T-helper 1 cell treated with Interleukin-12 subunit alpha and Interleukin-12 subunit beta and Interleukin-4 antibody, amounts not matched to agents 30 ng/mL and 1 ng/mL, for 36 hours (primary cell): ENCODE measurements at regions not wholly inside any gene's neighbourhood (a gene's known extent, or its start where the extent isn't known, plus 50 kb on each side); places are given as distances from the start of the nearest gene placed in this dataset.

Source experiments
- intact Hi-C: fragments of 100-400 bp; cut with micrococcal nuclease; formaldehyde crosslinking; loops from one replicate; pipeline ENCODE4 v1.15.1; 2024

DNA sequence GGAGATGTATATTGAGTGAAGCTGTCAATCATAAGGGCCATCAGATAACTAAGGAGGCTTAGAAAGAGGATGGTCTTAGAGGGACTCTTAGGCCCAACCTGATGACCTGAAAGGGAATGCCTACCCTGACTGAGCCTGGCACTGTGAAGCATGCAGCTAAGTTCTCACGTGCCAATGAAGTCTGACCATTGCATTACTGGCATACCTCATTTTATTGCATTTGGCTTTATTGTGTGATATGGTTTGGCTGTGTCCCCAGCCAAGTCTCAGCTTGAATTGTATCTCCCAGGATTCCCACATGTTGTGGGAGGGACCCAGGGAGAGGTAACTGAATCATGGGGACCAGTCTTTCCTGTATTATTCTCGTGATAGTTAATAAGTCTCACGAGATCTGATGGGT is 421.6 kb upstream of the SGCD start:
- intact Hi-C loops: no loop called here

DNA sequence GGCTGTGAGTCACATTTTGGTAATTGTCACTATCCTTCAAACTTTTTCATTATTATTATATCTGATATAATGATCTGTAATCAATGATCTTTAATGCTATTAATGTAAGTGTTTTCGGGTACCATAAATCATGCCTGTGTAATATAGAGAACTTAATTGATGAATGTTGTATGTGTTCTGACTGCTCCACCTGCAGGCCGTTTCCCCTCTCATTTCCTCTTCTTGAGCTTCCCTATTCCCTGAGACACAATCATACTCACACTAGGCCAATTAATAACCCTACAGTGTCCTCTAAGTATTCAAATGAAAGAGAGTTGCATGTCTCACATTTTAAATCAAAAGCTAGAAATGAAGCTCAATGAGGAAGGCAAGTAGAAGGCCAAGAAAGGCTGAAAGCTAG is 420.9 kb upstream of the SGCD start:
- intact Hi-C loops: no loop called here

DNA sequence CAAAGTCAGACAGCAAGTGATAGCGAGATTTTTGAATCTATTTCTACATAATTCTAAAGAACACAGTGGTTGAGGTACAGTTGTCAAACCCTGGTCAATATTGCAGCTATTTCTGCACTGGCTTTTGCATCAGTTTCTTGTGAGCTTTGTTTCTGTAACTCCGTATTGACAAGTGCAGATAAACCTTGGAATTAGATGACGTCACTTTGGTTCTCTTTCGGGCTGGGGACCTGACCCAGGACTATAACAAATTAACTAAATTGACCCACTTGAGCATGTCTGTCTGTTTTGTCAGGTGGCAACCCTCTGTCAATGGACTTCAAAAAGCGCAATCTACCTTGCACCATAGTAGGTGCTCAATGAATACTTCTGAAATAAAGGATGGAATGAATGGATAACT is 418.4 kb upstream of the SGCD start:
- intact Hi-C loops: no loop called here

DNA sequence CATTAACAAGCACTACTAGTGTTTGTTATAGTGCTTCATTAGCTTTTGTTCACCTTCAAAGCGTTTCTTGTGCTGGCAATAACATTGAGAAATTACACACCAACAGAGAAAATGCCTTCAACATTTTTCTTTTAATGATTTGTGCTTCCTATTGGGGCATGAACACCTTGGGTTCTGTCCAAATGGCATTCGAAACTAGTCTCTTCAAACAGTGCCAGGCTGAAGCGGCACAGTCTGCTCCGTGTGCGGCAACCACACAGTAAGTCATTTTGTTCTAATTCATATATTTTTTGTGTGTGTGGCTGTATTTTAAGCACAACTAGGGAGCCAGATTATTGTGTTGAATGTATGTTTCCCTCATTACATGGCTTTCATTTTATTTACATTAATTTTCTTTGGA is 414.7 kb upstream of the SGCD start:
- intact Hi-C loops: no loop called here

DNA sequence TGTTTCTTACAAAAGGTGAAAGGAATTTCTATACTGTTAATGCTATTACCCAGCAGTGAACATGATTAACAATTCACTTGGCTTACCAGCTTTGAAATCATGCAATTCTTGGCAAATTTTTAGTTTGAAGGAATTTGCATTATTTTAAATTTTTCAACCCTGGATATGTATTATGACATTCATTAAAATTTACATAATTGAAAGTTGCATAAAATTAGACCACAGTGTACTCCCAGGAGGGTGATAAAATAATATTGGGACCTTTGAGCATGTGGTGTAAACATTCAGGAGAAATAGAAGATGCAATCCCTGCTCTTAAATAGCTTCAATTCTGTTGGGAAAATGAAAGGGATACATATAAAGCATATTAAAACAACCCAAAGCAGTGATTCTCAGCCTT is 412.2 kb upstream of the SGCD start:
- intact Hi-C loops: no loop called here

DNA sequence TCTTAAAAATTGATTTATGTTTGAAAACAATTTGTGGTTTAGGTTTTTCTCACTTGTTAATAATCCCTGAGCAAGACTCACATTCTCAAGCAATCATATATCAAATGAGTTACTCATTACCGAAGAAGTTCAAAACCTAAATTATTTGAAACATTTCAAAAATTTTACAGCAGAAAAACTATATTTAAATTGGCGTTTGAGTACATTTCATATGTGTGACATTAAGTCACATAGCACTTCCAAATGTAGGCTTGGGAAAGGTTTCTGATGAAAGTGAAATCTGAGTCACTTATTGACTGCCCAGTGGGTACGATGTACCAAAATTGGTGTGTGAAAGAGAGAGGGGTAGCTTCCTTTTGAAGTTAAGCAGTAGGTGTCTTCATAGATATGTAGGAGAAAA is 411.4 kb upstream of the SGCD start:
- intact Hi-C loops: no loop called here

DNA sequence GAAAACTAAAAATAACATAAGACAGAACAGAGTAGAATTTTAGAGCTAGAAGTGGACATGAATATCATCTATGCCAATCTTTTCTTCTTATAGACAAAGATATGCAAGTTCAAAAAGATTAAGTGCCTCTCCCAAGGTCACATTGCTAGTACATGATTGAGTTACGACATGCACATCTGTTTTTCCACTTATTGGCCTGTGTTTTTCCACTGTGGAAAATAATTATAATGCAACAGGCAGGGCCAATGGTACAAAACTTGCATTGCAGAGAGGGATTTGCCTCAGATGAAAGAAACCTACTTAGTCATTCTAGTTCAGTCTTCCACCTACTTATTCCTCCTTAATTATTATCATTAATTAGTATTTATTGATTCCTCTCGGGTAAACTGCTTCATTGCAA is 407.8 kb upstream of the SGCD start:
- intact Hi-C loops: no loop called here

DNA sequence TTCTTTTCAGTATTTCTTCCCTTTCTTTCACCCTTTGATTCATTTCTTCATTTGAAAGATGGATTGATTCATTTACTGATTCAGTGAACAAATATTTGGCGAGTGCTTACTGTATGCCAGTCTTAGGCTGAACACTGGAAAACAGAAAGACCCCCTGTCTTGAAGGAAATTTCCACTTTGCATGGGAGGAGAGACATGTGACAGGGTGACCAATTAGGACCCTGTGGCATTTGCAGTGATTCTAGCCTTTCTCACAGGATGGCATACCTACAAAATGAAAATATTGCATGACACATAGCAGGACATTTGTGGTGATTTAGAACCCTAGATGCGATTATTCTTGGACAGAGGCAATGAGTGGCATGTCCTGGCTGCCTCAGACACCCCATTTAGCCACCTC is 407.2 kb upstream of the SGCD start:
- intact Hi-C loops: no loop called here

DNA sequence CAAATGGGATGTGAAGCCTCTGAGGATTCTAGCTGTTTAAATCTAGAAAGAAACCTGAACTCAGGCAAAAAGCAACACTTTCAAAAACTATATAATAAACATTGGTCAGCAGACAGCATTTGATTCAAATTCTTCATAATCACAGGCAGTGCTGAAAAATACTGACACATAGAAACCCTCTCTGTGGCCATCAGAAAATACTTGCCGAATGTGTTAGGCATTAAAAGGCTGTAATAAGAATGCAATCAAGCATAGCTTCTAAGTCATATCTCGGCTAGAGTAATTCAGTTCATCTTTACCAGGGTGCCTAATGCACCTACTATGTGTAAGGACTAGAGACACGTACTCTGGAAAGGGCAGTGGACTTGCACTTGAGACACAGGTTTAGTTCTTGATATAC is 405.3 kb upstream of the SGCD start:
- intact Hi-C loops: no loop called here

DNA sequence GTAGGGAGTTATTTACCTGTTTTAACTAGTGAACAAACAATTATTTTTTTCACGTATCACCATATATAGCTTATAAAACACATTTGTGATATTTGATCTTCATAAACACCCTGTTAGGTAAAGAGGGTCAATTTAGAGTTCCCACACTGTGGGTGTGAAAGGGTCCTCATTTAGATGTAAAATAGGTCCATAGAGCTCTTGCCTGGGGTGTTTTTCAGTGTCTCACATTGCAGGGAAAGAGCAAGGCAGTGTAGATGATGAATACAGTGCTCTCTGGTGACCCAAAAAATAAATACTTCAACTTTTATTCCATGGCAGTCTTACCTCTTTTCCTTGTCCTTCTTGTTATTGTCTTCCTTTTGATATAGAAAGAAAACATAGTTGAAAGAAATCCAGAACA is 403.2 kb upstream of the SGCD start:
- intact Hi-C loops: no loop called here

DNA sequence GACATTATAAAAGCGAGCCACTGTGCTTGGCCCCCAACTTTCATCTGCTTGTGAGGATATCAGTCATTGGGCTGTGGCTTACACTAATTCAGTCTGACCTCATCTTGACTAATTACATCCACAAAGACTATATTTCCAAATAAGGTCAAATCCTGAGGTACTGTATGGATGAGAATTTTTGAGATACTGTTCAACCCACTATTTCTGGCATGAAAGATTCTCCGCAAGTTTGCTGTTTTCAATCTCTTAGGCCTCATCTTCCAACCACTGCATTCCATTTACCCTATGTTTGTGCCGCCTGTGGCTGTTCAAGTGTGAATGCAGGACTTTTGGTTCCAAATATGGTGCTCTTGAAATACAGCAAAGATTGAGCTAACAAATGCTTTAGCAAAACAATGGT is 400.9 kb upstream of the SGCD start:
- intact Hi-C loops: no loop called here

DNA sequence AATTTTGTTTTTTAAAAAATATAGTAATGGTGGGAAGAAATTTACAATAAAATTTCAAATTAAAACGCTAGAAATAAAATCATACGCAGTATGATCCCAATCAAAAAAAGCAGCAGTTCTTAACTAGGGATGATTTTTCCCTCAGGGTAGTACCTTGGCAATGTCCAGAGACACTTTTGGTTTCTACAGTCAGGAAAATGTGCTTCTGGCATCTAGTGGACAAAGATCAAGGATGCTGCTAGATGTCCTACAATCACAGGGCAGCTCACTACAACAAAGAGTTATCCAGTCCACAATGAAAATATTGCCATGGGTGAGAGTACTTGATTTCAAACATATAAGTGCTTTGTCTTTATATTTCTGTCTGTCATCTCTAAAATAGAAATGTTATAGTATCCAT is 400.2 kb upstream of the SGCD start:
- intact Hi-C loops: no loop called here

DNA sequence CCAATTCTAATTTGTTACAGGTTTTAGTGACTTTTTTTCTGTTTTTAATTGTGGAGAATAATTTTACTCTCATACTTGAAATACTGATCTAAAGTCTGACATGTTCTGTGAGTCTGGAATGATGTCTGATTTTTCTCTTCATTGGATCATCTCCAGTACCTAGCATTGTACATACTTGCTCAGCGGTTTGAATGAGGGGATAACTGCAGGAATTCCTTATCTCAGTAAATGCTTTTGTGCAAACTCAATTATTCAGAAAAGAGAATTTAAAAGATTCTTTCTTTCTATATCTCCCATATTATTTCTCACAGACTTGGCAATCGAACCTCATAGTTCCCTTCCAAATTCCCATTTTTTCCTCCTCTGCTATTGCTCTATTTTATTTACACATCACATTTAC is 397.9 kb upstream of the SGCD start:
- intact Hi-C loops: no loop called here

DNA sequence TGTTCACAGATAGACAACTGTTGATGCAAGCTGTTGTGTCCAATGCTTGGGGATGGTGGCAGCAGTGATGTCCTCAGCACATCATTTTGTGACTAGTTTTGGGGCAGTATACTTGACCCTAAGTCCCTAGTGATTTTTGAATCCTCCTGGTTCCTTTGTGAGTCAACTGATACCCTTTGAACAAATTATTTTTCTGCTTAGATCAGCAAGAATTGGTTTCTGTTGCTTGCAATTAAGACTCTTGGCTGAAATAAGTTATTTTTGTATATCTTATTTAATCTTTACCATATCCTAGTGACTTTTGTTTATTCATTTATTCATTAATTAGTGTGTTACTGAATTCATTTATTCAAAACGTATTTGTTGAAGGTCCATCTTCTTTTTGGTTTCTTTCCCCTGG is 392.0 kb upstream of the SGCD start:
- intact Hi-C loops: loop anchor here (5.0 kb wide), 1 partner anchor 1877 kb away; no protein-coding TSS in a partner anchor

DNA sequence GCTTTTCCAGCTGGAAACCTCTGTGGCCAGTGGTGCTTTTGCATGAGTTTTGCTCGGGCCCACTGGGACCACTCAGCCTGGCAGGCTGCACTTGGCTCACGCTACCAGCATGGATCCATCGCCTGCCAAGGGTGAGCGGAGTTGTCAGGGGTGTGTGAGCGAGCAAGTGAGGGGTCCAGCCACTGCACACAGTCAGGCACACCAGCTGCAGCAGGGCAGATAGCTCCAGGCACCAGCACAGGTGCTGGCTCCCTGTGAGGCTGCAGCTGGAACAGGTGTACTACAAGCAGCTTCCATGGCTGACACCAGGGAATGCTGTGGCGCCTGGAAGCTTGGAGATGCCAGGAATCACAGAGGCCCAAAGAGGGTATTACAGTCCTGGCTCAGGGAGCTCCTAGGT is 391.2 kb upstream of the SGCD start:
- intact Hi-C loops: loop anchor here (5.0 kb wide), 1 partner anchor 1877 kb away; no protein-coding TSS in a partner anchor

DNA sequence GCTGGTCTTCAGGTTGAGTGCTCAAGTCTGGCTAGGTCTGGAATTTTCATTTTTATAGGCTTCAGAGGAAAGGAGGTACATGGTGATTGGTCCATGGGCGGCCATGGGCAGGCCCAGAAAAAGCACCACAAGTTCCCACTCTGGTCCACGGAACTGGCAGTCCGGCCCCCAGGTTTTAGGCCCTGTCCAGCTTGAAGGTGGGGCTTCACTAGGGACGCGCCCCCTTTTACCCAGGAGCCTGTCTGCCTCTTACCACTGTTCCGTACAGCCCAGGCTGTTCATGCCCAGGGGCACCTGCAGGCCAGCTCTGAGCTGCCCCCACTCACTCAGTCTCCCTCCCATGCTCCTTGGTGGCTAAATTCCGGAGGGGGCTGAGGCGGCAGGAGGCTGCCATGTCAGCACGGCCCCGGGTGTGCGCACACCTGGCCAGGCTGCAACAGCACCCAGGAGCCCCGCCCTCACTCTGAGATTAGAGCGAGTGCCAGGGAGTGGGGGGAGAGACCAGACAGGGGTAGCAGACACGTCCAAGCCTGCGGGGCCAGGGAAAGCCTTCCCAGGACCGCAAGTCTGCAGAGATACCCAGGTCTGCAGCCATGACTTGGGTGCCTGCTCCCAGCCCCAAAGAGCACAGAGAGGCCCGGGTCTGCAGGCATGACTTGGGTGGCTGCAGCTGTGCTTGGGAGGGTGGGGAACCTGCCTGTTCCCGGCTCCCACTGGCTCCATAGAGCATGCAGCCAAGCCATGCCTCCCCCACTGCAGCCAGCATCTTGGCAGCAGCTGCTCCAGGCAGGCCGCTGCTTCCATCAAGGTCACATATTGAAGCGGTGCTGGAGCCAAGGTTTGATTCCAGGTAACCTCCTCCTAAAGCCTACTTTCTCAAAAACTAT is 390.2 kb upstream of the SGCD start:
- intact Hi-C loops: loop anchor here (5.0 kb wide), 1 partner anchor 1876 kb away; no protein-coding TSS in a partner anchor

DNA sequence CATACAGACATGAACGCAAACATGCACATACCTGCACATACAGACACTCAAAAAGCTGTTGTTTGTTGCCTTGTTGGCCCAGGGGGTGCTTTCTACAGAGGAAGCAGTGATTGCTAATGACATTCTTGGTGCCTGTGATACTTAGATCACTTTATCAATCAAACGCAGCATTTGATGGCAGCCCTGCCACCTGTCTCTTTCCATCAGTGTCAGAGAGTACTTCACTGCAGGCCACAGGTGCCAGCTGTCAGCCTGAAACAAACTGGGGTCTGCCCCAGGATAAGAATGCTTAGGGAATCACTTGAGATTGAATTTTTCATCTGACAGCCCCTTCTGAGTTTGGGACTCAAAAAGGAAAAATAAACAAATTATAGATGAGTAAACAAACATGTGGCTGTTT is 388.9 kb upstream of the SGCD start:
- intact Hi-C loops: loop anchor here (5.0 kb wide), 1 partner anchor 1874 kb away; no protein-coding TSS in a partner anchor

DNA sequence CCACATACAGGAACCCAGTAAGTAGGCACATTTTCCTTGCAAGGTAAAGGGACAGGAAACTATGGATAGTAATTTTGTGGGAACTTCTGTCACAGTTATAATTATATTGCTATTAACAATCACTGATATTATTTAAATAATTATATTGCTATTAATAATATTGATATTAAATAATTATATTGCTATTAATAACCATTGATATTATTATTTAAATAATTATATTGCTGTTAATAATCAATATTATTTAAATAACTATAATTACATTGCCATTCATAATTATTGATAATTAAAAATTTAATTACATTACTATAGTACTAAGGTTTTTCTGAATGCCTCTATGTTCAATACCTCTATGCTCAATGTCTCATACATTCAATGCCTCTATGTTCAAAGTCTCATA is 385.6 kb upstream of the SGCD start:
- intact Hi-C loops: no loop called here

DNA sequence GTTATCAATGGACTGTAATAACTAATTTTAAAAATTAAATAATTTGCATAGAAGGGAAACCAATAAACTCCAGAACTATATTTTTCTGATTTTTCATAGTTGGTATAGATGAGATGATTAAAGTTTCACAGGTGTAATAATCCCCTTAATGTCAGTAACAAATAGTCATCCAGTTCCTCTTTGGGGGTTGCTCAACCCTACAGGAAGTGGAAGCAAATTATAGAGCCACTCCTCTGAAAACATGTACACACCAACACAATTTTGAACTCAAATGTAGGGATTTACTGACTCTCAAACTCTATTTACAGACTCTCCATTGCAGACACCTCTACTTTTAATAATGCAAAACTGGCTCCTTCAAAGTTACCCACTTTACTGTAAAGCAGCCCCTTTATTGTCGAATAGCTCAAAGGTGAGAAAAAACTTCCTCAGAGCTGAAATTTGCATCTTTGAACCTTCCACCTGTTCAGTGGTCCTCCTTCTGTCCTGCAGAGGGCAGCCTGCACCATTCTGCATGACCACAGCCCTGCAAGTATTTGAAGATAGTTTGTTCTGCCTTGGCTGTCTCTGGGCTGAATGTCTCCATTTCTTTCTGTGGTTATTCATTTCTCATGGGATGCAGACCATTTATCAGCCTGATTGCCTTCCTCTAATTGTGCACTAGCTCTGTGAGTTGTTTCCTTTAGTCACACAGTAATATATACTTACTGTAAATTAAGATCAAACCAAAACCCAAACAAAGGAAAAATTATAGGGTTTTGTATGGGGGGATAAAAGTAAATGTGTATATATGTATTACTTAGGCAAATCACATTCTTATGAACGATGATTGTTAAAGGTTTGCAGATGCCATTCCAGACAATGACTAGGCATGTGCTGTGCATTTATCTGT is 383.2 kb upstream of the SGCD start:
- intact Hi-C loops: loop anchor here (1.0 to 2.0 kb wide), 4 partner anchors 873 to 1189 kb away; no protein-coding TSS in a partner anchor

DNA sequence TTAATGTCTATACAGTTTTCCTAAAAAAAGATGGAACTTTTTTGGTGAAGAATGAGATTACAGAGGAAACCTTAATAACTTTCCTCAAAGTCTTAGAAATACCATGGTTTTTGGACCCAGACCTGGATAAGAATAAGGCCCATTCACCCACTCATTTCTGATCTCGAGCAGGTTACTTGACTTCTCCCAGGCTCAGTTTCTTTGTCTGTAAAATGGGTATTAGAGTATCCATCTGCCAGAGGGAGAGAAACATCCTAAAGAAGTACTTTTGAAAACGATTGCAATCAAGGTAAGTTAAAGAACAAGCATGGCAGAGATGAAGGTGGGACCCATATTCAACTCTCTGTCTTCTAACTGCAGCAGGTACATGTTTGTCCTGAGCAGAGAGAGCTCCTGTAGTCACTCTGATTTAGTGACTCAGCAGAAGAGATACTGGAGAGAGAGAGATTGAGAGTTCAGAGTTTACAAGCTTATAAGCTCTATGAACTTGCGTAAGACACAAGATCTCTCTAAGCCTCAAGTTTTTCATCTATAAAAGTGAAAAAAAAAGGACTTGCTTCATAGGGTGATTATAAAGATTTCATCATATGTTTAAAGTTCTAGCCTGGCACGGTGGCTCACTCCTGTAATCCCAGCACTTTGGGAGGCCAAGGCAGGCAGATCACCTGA is 379.4 kb upstream of the SGCD start:
- intact Hi-C loops: no loop called here

DNA sequence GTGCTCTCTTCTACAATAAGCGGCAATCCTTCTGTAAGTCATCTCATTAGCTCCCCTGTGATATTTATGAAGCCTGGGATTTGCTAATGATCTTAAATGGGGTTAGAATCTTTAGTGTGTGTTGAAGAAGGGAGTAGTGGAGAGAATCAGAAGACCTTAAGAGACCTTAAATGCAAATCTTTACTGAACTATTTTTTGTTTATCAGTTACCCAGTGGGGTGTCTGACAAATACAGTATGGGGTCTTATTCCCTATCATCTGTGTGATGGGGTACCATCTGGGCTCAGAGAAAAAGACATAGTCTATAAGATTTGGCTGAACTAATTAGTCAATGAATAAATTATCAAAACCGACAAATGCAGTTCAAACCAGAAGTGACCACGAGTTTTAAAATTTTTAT is 378.4 kb upstream of the SGCD start:
- intact Hi-C loops: no loop called here
